ENCODE measurements at regions not wholly inside any gene's neighbourhood (a gene's known extent, or its start where the extent isn't known, plus 50 kb on each side); places are given as distances from the start of the nearest gene placed in this dataset.

- no peak for TF ChIP-seq CTCF (IDR thresholded peaks at IDR 0.05; ENCODE audit: control insufficient read depth, extremely low read depth, insufficient read depth)
- H3K4me3 ChIP-seq (ENCODE audit: low read depth, low read length) = no peak overlapping the region
- DNase-seq (ENCODE audit: low read depth) = no peak
These were observed 96.3 kb upstream of the PLEKHA5 start for GRCh38 chr12:19033244-19033643.

- DNase-seq (ENCODE audit: low read depth) = no peak
- TF ChIP-seq CTCF (IDR thresholded peaks at IDR 0.05; ENCODE audit: control insufficient read depth, extremely low read depth, insufficient read depth) = no peak
- no peak overlapping the region for H3K4me3 ChIP-seq (ENCODE audit: low read depth, low read length)
These were observed 94.6 kb upstream of the PLEKHA5 start for GRCh38 chr12:19034937-19035336.

- no peak for TF ChIP-seq CTCF (IDR thresholded peaks at IDR 0.05; ENCODE audit: control insufficient read depth, extremely low read depth, insufficient read depth)
- no peak for DNase-seq (ENCODE audit: low read depth)
- no peak overlapping the region for H3K4me3 ChIP-seq (ENCODE audit: low read depth, low read length)
These were observed 94.0 kb upstream of the PLEKHA5 start for GRCh38 chr12:19035536-19035935.

GRCh38 chr12:19036673-19037357, 92.7 kb upstream of the PLEKHA5 start:
- no peak overlapping the region for H3K4me3 ChIP-seq (ENCODE audit: low read depth, low read length)
- no peak for TF ChIP-seq CTCF (IDR thresholded peaks at IDR 0.05; ENCODE audit: control insufficient read depth, extremely low read depth, insufficient read depth)
- no peak for DNase-seq (ENCODE audit: low read depth)

- no peak for TF ChIP-seq CTCF (IDR thresholded peaks at IDR 0.05; ENCODE audit: control insufficient read depth, extremely low read depth, insufficient read depth)
- no peak for DNase-seq (ENCODE audit: low read depth)
- no peak overlapping the region for H3K4me3 ChIP-seq (ENCODE audit: low read depth, low read length)
These were observed 91.3 kb upstream of the PLEKHA5 start for GRCh38 chr12:19038209-19038608.

- no peak for DNase-seq (ENCODE audit: low read depth)
- TF ChIP-seq CTCF (IDR thresholded peaks at IDR 0.05; ENCODE audit: control insufficient read depth, extremely low read depth, insufficient read depth) = no peak
- H3K4me3 ChIP-seq (ENCODE audit: low read depth, low read length) = no peak overlapping the region
These were observed 90.0 kb upstream of the PLEKHA5 start for GRCh38 chr12:19039515-19039914.

- no peak overlapping the region for H3K4me3 ChIP-seq (ENCODE audit: low read depth, low read length)
- no peak for DNase-seq (ENCODE audit: low read depth)
- no peak for TF ChIP-seq CTCF (IDR thresholded peaks at IDR 0.05; ENCODE audit: control insufficient read depth, extremely low read depth, insufficient read depth)
These were observed 87.3 kb upstream of the PLEKHA5 start for GRCh38 chr12:19042221-19042620.

All from LNCaP clone FGC (cell line).